GM18499 (cell line): ENCODE measurements at regions not wholly inside any gene's neighbourhood (a gene's known extent, or its start where the extent isn't known, plus 50 kb on each side); places are given as distances from the start of the nearest gene placed in this dataset.

Source experiments
- ATAC-seq: cut with Tn5 transposase; IDR thresholded peaks from one replicate; pipeline ENCODE4 v1.9.1; 2021; ENCODE audit warnings: moderate number of reproducible peaks; ENCODE audit not compliant: insufficient read depth, unreplicated experiment

DNA sequence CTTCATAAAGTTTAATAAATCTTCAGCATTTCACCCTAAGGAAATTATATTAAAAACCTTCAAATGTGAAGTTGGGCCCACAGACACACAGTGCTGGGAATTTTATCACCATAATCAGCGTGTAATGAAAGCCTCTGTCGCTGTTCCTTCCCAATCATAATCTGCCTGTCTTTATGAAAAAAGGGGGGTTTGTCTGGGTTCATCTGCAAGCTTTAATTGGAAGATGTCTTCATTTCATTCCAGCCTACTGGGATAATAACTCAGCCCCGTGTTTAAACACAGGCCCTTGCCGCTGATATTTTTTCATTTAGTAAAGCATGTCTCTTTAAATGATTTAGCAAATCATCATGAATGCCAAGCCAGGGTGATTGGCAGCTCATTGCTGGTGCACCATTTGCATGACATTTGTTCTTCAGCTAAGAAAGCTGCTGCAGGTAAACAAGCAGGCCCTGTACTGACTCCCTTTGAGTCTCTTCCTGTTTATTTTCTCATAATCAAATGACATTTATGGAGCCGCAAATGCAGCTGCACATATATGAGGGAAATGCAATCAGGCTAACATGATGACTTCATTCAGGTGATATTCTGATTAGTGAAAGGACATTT, 362.9 kb upstream of the TLE4 start:
- no peak for ATAC-seq

DNA sequence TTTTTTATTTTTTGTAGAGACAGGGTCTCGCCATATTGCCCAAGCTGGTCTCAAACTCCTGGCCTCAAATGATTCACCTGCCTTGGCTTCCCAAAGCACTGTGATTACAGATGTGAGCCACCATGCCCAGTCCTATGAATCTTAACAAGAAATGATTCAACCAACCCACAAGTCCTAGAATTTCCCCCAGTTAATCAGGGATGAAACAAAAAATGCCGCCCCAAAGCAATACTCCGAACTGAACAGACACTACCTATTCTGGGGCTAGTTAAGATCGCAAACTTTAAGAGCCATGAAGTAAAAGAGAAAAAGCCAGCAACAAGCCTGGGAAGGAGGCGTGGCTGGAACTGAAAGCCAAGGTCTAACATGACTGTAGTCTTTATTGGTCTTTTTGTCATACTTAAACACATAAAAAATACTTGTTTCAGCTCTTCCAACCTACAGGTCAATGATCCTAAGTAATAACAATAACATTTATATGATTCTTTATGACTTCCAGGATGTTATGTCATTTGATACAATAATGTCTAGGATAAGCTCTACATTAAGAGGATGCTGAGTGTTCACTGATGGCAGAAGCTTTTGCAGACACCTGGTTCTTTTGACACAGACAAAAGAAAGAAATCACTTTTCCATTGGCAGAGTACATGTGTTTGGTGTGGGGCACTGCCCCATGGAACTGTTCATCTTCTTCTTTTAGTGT, 361.1 kb upstream of the TLE4 start:
- ATAC-seq, result no peak

DNA sequence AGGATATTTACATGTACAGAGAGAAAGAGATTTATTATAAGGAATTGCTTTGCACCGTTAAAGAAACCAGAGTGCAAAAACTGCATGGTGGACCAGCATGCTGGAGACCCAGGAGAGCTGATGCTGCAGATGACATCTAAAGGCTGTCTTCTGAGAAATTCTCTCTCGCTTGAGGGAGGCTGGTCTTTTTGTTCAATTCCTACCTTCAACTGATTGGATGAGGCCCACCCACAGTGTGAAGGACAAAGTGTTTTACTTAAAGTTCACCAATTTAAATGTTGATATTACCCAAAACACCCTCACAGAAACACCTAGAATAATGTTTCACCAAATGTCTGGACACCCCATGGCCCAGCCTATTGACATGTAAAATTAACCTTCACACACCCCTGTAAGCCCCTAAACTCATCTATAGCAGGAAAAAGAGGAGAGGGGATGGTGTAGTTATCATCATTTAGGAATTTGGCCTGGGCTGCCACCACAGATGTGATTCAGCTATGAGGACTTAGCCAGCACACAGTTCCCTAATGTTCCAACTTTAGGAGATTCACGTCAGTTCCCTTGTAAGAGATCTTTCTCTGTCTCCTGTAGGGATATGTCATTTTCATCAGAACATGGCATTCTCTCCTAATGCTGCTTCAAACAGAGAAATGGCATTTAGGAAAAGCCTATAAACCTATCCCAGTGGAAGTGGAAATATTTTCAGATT, 358.2 kb upstream of the TLE4 start:
- ATAC-seq, result no peak

DNA sequence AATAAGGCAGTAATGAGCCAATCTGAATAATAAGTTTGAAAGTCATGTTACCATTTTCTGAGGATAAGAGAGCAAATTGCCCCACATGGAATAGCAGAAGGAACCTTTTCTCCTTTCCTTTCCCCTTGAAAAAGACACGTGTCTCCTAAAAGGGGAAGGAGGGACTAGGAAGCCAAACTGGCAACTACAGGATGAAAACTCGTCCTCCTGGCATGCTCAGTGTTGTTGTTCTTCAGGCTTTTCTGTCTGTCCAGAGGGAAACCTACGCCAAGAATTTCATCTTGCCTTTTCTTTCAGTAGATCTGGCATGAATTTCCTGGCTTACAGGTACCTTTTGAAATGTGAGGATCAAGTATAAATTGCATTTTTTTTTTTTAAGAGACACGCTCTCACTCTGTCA, 355.9 kb upstream of the TLE4 start:
- ATAC-seq, result no peak

DNA sequence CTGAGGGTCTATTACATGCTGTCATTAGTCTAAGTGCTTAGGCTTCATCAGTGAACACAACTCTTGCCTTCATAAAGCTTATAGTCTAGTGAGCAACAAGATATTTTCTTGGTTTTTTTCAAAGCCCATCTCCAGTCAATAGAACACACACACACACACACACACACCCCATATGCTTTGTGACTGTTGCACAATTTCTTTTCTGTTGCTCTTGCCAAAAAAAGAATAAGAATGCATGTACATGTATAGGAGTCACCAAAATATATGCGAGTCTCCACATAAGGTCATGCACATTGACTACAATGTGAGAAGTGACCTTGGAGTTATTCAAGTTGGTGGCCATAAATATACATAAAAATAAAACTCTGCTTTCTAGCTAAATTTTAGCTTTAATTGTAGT, 351.5 kb upstream of the TLE4 start:
- ATAC-seq, result no peak

DNA sequence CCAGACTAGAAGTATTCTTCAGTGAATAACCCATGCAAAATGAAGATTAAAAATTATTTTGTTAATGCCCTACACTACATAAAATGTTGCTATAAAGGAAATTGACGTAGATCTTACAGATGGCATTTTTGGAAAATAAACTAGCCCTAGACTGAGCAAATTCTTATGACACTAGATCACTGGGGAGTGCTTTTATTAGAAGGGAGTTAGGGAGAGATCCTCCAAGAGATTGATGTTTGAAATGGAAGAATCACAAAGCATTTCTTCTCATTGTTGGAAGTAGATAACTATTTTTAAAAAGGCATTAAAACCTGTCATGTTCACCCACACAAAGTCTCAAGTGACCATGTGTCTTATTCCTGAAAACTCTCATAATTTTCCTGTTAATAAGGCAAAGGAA, 351.1 kb upstream of the TLE4 start:
- no peak for ATAC-seq

DNA sequence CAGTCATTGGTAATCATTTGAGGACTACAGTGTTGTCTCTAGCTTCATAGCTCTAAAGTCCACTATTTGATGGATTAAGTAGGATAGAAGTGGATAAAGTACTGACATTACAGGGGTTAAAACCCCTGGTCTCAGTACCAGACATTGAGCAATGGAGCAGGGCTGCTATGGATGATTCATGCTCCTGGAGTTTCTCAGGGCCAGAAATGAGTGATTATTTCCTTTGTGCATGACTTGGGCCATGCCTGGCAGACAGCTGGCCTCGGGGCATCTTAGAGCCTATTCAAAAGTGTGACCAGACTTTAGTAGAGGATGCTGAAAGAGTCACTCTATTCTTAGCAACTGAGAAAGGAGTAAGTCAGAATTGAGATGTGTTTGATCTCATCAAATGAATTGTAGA, 350.7 kb upstream of the TLE4 start:
- ATAC-seq, result no peak

DNA sequence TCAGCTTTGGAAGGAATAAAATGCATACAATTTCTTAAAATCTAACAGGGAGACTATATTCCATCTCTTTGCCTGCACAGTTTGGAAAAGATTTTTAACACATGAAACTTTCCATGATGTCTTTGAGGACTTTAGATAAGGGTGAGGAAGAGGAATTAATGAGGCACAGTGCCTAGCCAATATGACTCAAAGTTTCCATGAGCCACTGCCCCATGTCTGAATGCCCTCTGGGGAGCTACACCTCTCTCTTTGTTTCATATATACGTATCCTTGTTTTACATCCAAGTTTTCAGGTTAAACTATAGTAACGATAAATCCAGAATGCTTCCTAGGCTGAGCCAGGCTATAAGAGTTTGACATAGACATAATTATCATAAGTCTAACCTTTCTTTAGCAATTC, 349.3 kb upstream of the TLE4 start:
- no peak for ATAC-seq

DNA sequence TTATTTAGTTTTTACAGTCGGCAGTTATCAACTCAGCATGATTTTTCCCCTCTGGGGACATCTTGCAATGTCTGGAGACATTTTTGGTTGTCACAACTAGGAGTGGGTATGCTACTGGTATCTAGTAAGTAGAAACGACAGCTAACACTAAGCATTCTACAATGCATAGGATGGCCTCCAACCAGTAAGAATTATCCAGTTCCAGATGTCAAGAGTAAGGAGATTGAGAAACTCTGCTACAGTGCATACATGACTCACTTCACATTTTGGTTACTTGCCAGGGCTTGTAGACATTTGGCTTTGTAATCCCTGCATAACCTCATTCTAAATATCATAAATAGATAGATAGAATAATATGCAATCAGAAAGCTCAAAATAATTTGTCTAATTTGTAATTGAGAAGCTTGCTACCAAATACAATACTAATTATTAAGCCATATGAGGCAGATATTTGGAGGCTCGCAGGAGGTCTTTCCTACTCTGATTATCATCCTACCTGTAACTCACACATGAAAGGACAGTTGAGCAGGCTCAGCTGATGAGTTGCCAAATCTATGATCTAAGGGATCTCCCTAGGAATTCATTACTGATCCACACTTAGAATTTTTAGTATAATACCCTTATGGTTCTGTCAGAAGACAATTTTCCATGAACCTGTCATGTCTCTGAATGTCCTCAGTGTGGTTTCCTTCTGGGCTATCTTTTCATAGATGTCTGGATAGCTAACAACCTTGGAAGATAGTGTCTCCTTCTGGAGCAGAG, 346.9 kb upstream of the TLE4 start:
- ATAC-seq, result no peak

DNA sequence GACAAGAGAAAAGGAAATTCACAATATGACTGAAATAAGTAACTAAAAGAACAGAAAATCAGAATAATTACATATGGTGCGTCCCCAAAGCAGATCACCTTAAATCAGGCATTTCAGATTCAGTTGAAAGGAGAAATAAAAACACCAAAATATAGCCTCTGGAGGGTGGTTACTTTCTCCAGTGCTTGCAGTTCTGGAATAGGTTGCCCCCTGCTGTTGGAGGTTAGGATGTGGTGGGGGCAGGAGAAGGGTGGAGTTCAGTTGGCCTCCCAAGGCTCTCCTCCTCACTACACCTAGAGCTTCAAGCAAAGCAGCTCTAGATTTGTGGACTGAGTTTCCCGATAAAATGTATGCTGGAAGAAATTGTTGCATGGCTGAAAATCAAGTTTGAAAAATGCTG, 338.2 kb upstream of the TLE4 start:
- no peak for ATAC-seq

DNA sequence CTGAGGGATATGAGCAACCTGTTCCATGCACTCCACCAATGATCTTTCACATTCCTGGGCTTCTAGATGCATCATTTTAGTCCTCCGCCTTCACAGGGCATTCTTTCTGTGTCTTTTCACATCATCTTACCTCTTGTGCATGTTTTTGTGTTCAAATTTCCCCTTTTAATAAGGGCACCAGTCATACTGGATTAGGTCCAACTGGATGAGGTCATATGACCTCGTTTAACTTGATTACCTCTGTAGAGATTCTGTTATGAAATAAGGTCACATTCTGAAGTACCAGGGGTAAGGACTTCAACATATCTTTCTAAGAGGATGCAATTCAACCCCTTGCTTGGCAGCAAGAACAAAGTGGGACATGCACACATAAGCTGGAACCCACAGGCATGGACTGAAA, 335.3 kb upstream of the TLE4 start:
- no peak for ATAC-seq

DNA sequence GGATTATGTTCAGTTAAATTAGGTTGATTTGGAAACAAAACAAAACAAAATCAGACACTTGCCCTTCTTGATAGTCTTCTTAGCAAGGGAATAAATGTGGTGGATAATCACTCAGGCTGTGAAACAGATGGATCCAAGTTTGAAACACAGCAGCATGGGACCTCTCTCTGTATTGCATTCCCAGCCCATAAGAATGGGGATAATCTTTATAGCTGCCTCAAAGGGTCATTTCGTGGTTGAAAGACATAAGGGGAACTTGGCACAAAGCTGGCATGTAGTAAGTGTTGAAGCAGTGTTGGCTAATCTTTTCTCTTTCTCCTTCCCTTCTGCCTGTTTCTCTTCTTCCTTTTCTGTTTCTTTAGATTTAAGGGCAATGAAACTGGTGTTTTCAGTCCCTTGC, 333.9 kb upstream of the TLE4 start:
- ATAC-seq, result no peak

DNA sequence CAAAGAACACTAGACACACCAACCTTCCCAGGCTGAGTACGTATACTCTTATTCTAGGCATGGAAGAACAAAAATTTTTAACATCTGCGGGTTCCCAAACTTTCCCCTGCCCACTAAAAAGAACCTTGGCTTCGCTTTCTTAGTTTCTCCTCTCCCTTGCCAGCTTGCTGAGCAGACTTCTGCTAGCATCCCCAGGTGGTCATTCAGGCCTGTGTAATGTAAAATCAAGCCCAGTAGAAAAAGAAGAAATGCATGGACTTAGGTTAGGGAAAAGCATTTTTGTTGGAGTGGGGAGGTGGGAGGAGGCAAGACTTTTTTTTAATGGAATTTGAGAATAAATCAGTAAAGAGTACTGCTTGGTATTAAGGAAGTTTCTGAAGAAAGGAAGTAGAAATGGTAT, 331.0 kb upstream of the TLE4 start:
- ATAC-seq, result no peak

DNA sequence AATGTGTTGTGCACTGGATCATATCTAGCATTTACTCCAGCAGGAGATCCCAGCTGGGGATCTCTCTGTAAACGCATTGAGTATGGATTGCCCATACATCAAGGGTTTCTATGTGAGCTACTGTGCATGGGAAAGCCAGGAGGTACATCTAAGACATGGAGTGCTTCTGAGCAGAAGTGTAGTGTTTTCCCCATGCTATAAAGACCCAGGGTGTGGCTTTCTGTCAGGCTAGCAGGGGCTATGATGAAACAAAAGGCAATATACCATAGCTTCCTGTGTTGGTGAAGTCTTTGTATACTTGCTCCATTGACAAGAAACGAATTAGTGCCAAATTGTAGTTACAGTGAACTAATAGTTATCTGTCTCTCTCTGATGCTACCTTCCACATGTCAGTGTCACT, 329.3 kb upstream of the TLE4 start:
- ATAC-seq, result no peak

DNA sequence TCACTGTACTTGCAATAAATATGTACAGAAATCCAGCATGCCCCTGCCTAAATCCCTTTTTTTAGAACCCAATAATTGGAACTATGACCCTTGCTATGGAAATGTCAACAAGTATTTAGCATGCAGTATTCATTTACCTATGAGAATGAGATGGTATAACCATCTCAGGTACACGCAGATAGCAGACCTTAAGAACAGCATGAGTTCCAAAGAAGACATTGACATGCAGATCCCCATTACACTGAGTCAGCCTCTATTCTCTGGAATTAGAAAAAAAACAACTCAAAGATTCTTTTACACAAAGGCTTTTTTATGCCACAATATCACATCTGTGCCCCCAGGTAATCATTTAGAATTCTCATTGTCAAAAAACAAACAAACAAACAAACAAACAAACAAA, 325.6 kb upstream of the TLE4 start:
- no peak for ATAC-seq

DNA sequence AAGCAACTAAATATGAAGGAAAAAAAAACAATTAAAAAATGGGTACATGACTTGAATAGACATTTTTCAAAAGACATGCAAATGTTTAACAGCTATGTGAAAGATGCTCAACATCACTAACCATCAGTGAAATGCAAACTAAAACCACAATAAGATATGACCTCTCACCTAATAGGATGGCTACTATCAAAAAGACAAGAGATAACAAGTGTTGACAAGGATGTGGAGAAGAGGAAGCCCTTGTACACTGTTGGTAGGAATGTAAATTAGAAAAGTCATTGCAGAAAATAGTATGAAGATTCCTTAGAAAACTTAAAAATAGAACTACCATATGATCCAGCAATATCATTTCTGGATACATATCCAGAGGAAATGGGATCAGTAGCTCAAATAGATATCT, 324.7 kb upstream of the TLE4 start:
- ATAC-seq, result no peak

DNA sequence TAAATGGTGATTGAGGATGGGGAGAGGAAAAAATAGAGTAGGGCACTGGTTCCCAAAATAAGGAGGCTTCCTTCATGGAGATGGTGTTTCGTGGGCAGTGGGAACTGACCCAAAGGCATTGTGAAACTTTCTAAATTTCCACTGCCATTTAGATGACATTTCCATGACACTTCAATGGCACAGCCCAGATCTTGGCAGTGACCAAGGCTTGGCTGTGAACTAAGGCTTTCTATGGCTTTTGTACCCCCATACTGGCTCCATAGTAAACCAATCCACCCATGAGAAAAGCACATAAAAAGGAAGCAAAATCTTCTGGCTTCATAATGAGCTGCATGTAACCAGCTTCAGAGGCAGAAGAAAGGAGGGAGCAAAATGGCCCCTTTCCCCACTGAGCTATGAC, 321.0 kb upstream of the TLE4 start:
- no peak for ATAC-seq

DNA sequence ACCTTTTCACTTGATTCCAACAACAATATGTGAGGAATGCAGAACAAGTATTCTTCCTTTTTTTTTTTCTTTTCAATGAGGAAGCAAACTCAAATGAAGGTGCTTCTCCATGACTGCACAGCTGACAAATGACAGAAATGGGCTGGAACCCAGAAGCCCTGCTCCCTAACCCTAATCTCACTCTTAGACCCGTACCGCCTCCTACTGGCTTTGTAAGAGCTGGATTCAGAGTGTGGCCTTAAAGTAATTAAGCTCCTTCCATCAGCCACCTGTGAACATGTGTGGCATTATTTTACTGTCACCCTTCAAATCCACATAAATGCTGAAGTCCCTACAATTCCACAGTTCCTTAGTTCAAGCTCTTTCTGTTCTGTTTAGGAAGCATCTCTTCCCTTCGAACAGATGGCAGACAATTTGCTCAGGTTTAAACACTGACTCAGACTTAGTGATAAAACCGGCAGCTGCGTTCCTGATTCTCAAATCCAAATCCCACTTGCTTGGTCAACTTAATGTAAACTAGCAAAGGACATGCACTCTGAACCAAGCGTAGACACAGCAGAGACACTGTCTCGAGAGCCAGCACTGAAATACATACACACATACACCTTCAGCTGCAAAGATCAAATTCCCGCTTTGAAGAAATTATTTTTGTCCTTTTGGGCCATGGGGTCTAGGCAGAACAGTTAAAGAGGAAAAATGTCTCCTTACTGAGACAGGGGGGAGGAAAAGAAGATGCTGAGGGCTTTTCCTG, 316.7 kb upstream of the TLE4 start:
- no peak for ATAC-seq

DNA sequence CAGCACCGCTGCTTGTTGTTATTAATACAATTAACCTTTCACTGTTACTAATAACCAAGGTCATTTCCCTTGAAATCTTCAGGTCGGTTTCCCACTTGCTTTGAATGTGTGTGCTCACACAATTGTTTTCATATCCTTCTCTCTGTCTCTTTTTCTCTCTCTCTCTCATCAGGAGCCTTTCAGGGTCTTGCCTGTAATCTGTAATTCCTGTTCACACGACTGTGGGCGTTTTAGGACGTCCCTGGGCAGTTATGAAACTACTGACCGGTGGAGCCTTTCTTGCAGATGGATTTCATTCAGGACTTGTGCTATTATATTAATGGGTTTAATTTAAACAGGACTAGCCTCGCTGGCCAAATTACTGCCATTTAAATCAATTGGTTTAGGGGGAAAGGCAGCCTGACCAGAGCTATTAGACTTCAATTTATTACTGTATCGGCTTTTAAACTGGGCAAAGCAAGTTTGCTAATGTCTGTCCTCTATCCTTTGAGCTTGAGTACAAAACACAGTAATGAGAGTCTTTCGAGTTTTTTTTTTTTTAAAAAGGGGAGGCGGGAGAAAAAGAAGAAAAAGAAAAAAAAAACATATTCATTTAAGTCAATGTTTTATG, 316.0 kb upstream of the TLE4 start:
- no peak for ATAC-seq

DNA sequence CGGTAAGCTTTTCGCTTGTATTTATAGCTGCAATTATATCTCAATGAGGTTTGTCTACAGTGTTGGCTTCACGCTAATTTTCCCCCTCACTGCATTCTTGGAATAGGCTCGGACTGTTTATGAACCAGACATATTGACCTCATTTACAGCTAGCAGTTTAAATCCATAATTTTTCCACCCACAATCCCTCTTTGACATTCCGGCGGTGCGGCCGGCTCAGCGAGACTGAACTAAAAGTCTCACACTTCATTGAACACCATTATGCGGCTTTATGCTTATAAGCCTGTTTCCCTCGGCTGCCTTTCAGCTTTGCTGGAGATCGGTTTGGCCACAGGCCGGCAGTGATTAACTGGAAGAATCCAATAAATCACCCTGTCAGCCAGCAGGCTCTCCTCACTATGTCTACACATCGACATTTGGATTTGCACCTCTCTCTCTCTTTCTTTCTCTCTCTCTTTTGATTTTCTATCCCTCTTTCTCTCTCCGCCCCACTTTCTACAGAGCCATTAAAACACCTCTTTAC, 315.0 kb upstream of the TLE4 start:
- no peak for ATAC-seq
